Endodermal cell (in vitro differentiated cells): ENCODE measurements at regions not wholly inside any gene's neighbourhood (a gene's known extent, or its start where the extent isn't known, plus 50 kb on each side); places are given as distances from the start of the nearest gene placed in this dataset.

Experiments
- DNase-seq: peaks from one replicate; pipeline ENCODE4 v3.0.0-alpha.2; 2017
- H3K27ac ChIP-seq: 2 replicates; pipeline ENCODE4 v1.5.1; 2013; ENCODE audit warnings: mild to moderate bottlenecking, low read depth, low read length, moderate library complexity
- H3K27me3 ChIP-seq: 2 replicates; pipeline ENCODE4 v1.6.1; 2013; ENCODE audit warnings: mild to moderate bottlenecking, low read length, moderate library complexity; ENCODE audit not compliant: insufficient read depth, control insufficient read depth, poor library complexity, severe bottlenecking
- H3K36me3 ChIP-seq: 2 replicates; pipeline ENCODE4 v1.7.0; 2013; ENCODE audit warnings: mild to moderate bottlenecking, low read length, moderate library complexity; ENCODE audit not compliant: control insufficient read depth, insufficient read depth
- H3K4me1 ChIP-seq: one replicate; pipeline ENCODE4 v1.7.0; 2013; ENCODE audit warnings: low read length; ENCODE audit not compliant: control insufficient read depth, insufficient read depth
- H3K4me3 ChIP-seq: 2 replicates; pipeline ENCODE4 v1.5.1; 2013; ENCODE audit warnings: mild to moderate bottlenecking, low read length, moderate library complexity
- H3K9ac ChIP-seq: 2 replicates; pipeline ENCODE4 v1.6.1; 2013; ENCODE audit warnings: mild to moderate bottlenecking, low read length, moderate library complexity; ENCODE audit not compliant: poor library complexity, severe bottlenecking; ENCODE audit errors: extremely low read depth
- H3K9me3 ChIP-seq: 2 replicates; pipeline ENCODE4 v1.6.1; 2013; ENCODE audit warnings: mild to moderate bottlenecking, low read length, moderate library complexity; ENCODE audit not compliant: control insufficient read depth
- H3K27ac Mint-ChIP-seq: 2 replicates; pipeline ENCODE4 v1.8.0; 2020; ENCODE audit warnings: mixed read lengths
- H3K27me3 Mint-ChIP-seq: 2 replicates; pipeline ENCODE4 v1.8.0; 2021; ENCODE audit warnings: mild to moderate bottlenecking, mixed read lengths; ENCODE audit not compliant: insufficient read depth
- H3K36me3 Mint-ChIP-seq: 2 replicates; pipeline ENCODE4 v1.8.0; 2020; ENCODE audit warnings: low read depth, mixed read lengths
- H3K4me1 Mint-ChIP-seq: 2 replicates; pipeline ENCODE4 v1.8.0; 2020; ENCODE audit warnings: mixed read lengths
- H3K4me3 Mint-ChIP-seq: 2 replicates; pipeline ENCODE4 v1.8.0; 2020; ENCODE audit warnings: mild to moderate bottlenecking, moderate library complexity, mixed read lengths
- H3K9me3 Mint-ChIP-seq: 2 replicates; pipeline ENCODE4 v1.8.0; 2020; ENCODE audit warnings: mild to moderate bottlenecking, mixed read lengths
- WGBS, 2 experiments: methylation state at CpG; one replicate each; pipeline versions ENCODE4 v1.1.5 to v1.1.7; 2013; ENCODE audit warnings: missing lambda C conversion rate in 2 of 2, mixed read lengths in 1 of 2; ENCODE audit not compliant: insufficient coverage in 1 of 2, insufficient read length in 1 of 2; 5-methylcytosine and 5-hydroxymethylcytosine counted together
- TF ChIP-seq, protein P1 (sequence below): fragments of 200-600 bp; sonication (generic); conservative IDR thresholded peaks from 2 replicates; pipeline ENCODE4 v1.5.0; 2021; ENCODE audit warnings: antibody characterized with exemption, mild to moderate bottlenecking

GRCh38 chr2:172173174-172173706 is 70.5 kb upstream of the DLX2 start:
- TF ChIP-seq, protein P1, sequence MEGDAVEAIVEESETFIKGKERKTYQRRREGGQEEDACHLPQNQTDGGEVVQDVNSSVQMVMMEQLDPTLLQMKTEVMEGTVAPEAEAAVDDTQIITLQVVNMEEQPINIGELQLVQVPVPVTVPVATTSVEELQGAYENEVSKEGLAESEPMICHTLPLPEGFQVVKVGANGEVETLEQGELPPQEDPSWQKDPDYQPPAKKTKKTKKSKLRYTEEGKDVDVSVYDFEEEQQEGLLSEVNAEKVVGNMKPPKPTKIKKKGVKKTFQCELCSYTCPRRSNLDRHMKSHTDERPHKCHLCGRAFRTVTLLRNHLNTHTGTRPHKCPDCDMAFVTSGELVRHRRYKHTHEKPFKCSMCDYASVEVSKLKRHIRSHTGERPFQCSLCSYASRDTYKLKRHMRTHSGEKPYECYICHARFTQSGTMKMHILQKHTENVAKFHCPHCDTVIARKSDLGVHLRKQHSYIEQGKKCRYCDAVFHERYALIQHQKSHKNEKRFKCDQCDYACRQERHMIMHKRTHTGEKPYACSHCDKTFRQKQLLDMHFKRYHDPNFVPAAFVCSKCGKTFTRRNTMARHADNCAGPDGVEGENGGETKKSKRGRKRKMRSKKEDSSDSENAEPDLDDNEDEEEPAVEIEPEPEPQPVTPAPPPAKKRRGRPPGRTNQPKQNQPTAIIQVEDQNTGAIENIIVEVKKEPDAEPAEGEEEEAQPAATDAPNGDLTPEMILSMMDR = no peak
- no peak overlapping the region for H3K27ac Mint-ChIP-seq
- H3K27me3 Mint-ChIP-seq = peaks cover 40% of the 10 kb centered on the region
- DNase-seq = no peak
- H3K4me3 ChIP-seq = no peak overlapping the region
- H3K36me3 Mint-ChIP-seq = no peaks in the 10 kb centered on the region
- H3K9ac ChIP-seq = no peak overlapping the region
- no peaks in the 10 kb centered on the region for H3K4me1 ChIP-seq
- H3K27ac ChIP-seq = no peak overlapping the region
- 83 to 85% methylated on average over 6 to 8 of the region's 8 CpGs for WGBS, 2 experiments
- peaks cover 5% of the 10 kb centered on the region for H3K9me3 Mint-ChIP-seq
- H3K27me3 ChIP-seq = peaks cover 21% of the 10 kb centered on the region
- H3K9me3 ChIP-seq = no peaks in the 10 kb centered on the region
- H3K36me3 ChIP-seq = no peaks in the 10 kb centered on the region
- H3K4me1 Mint-ChIP-seq = no peaks in the 10 kb centered on the region
- peak overlapping the region; percentile 48 for H3K4me3 Mint-ChIP-seq

DNA sequence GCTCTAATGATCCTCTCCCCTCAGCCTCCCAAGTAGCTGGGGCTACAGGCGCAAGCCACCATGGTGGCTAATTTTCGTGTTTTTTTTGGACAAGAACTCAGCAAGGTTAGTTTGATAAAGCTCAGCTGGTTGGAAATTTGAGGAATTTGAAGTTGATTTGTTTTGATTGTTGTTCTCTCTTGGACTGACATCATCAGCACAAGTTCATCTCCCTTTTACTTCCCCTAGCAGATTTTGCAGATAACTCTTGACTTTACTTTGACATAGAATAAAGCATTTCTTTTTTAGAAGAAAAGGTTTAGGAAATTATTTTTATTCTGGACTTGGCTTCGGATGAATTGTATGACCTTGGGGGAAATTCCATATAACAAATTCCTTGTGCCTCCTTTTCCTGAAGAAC is 74.9 kb upstream of the DLX2 start:
- Histone ChIP-seq H3K4me1 (no peaks in the 10 kb centered on the region), H3K36me3 (no peaks in the 10 kb centered on the region), H3K27me3 (peaks cover 13% of the 10 kb centered on the region), H3K9me3 (no peaks in the 10 kb centered on the region), H3K27ac (no peak overlapping the region), H3K9ac (no peak overlapping the region), H3K4me3 (no peak overlapping the region)
- no peaks in the 10 kb centered on the region for H3K36me3 Mint-ChIP-seq
- H3K27me3 Mint-ChIP-seq = peaks cover 26% of the 10 kb centered on the region
- TF ChIP-seq, protein P1 = no peak
- H3K4me3 Mint-ChIP-seq = no peak overlapping the region
- H3K27ac Mint-ChIP-seq = no peak overlapping the region
- no peak for DNase-seq
- peaks cover 5% of the 10 kb centered on the region for H3K9me3 Mint-ChIP-seq
- H3K4me1 Mint-ChIP-seq = no peaks in the 10 kb centered on the region
- 84% methylated on average over 3 of the region's 3 CpGs; no CpG with 5 or more reads in 1 of the 2 experiments for WGBS, 2 experiments

DNA sequence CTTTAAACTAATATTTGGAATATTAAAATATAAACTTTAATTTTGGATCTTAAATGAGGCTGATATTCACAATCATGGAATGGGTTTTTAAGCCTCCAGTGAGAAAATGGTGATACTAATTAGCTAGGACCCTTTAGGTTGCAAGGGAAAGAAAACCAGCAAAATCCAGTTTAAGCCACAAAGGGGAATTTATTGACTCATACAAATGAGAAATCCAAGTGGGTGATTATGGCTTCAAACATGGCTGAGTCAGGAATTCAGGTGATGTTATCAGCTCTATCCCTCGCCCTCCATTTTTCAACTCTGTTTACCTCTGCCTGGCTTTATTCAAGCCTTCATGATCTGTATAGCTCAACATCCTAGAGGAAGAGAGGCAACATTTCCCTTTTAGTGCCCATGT is 75.3 kb upstream of the DLX2 start:
- Histone ChIP-seq H3K36me3 (no peaks in the 10 kb centered on the region), H3K9me3 (no peaks in the 10 kb centered on the region), H3K9ac (no peak overlapping the region), H3K27me3 (peaks cover 9% of the 10 kb centered on the region), H3K27ac (no peak overlapping the region), H3K4me3 (no peak overlapping the region), H3K4me1 (no peaks in the 10 kb centered on the region)
- Mint-ChIP-seq H3K9me3 (peaks cover 5% of the 10 kb centered on the region), H3K4me3 (no peak overlapping the region), H3K4me1 (no peaks in the 10 kb centered on the region), H3K27ac (no peak overlapping the region), H3K27me3 (peaks cover 25% of the 10 kb centered on the region), H3K36me3 (no peaks in the 10 kb centered on the region)
- no peak for DNase-seq
- 82 to 100% methylated on average over 1 of the region's 1 CpG for WGBS, 2 experiments
- TF ChIP-seq, protein P1 = no peak
